GM12878 (cell line): ENCODE measurements at regions not wholly inside any gene's neighbourhood (a gene's known extent, or its start where the extent isn't known, plus 50 kb on each side); places are given as distances from the start of the nearest gene placed in this dataset.

Experiments
- CTCF ChIP-seq, 3 experiments: IDR thresholded peaks in 2 of 3; conservative IDR thresholded peaks in 1 of 3; 2 replicates each; pipeline ENCODE4 v1.5.1; 2011; ENCODE audit warnings: low read depth in 3 of 3, low read length in 3 of 3, mild to moderate bottlenecking in 3 of 3, control low read depth in 2 of 3, moderate library complexity in 2 of 3, inconsistent platforms in 1 of 3, mixed read lengths in 1 of 3; ENCODE audit not compliant: control insufficient read depth in 2 of 3, insufficient read depth in 1 of 3; ENCODE audit errors: extremely low read depth in 1 of 3
- MXI1 ChIP-seq: fragments of 150-350 bp; IDR thresholded peaks from 2 replicates; pipeline ENCODE4 v1.6.1; 2011; ENCODE audit warnings: low read depth, mild to moderate bottlenecking, inconsistent platforms, low read length, improper control_type of control experiment

- no peak for TF ChIP-seq MXI1
- peak; percentile 4 to 22 (median 16); a peak in 2 of 6 replicates for TF ChIP-seq CTCF (IDR thresholded peaks at IDR 0.05 in 2 of 3, conservative IDR thresholded peaks at IDR 0.05 in 1 of 3; ENCODE audit: control insufficient read depth in 2 of 3, extremely low read depth in 1 of 3, insufficient read depth in 1 of 3, low read depth in 3 of 3, low read length in 3 of 3)
Observed at GRCh38 chr17:5793899-5794298, 209.6 kb upstream of the NLRP1 start.
